H1 (cell line): ENCODE measurements at regions not wholly inside any gene's neighbourhood (a gene's known extent, or its start where the extent isn't known, plus 50 kb on each side); places are given as distances from the start of the nearest gene placed in this dataset.

ENCODE experiments used
- CTCF ChIA-PET: fragments of 300-600 bp; sonication (Branson Sonifier 250); formaldehyde crosslinking; loops from one replicate; lab custom pipeline; 2021; ENCODE audit not compliant: partially characterized antibody; lab: Charles Lee
- POLR2A ChIA-PET: fragments of 300-600 bp; sonication (Branson Sonifier 250); formaldehyde crosslinking; loops from one replicate; lab custom pipeline; 2021; ENCODE audit warnings: inconsistent platforms; ENCODE audit not compliant: partially characterized antibody; lab: Charles Lee
- DNase-seq, 2 experiments: peaks; one replicate each; pipeline versions ENCODE4 v3.0.0 to v3.0.0-alpha.2; 2010 to 2022; ENCODE audit warnings: low spot score in 2 of 2, low read depth in 1 of 2, mixed read lengths in 1 of 2
- FAIRE-seq: peaks from 2 replicates; lab custom pipeline; 2011; peaks lifted over from hg19 to GRCh38; lab: Jason Lieb, UNC
- H2AFZ ChIP-seq: 2 replicates; pipeline ENCODE4 v1.8.1; 2012; ENCODE audit warnings: low read length, inconsistent platforms
- H2AK5ac ChIP-seq: 2 replicates; pipeline ENCODE4 v1.6.1; 2013; ENCODE audit warnings: low read depth, low read length
- H2BK120ac ChIP-seq: replicated peaks from 2 replicates; pipeline ENCODE3; 2013; ENCODE audit warnings: low read depth, low read length, inconsistent platforms
- H2BK12ac ChIP-seq: 2 replicates; pipeline ENCODE4 v1.6.1; 2013; ENCODE audit warnings: low read depth, low read length
- H2BK15ac ChIP-seq: 2 replicates; pipeline ENCODE4 v1.6.1; 2013; ENCODE audit warnings: low read length
- H2BK20ac ChIP-seq: 2 replicates; pipeline ENCODE4 v1.6.1; 2013; ENCODE audit warnings: low read length
- H2BK5ac ChIP-seq: 2 replicates; pipeline ENCODE4 v1.6.1; 2013; ENCODE audit warnings: low read depth, low read length
- H3K14ac ChIP-seq: 2 replicates; pipeline ENCODE4 v1.6.1; 2013; ENCODE audit warnings: inconsistent platforms; ENCODE audit not compliant: insufficient read length
- H3K18ac ChIP-seq: 2 replicates; pipeline ENCODE4 v1.6.1; 2013; ENCODE audit warnings: low read length; ENCODE audit errors: extremely low read depth
- H3K23ac ChIP-seq: 2 replicates; pipeline ENCODE4 v1.6.1; 2013; ENCODE audit warnings: inconsistent platforms; ENCODE audit not compliant: insufficient read length
- H3K23me2 ChIP-seq: 2 replicates; pipeline ENCODE4 v1.6.1; 2013; ENCODE audit warnings: low read depth, low read length
- H3K27ac ChIP-seq: 2 replicates; pipeline ENCODE4 v1.6.1; 2011; ENCODE audit warnings: low read depth, low read length, inconsistent platforms
- H3K27me3 ChIP-seq, 4 experiments: replicated peaks in 1 of 4; 1 replicate in 1 of 4; 2 replicates in 3 of 4; pipeline versions ENCODE4 v1.6.1 to v1.8.1; 2011 to 2013; ENCODE audit warnings: low read length in 3 of 4, mild to moderate bottlenecking in 3 of 4, inconsistent platforms in 2 of 4, mixed read lengths in 2 of 4, moderate library complexity in 1 of 4; ENCODE audit not compliant: control insufficient read depth in 3 of 4, insufficient read depth in 3 of 4; ENCODE audit errors: extremely low read depth in 1 of 4
- H3K36me3 ChIP-seq, 4 experiments: 2 replicates each; pipeline versions ENCODE4 v1.6.1 to v1.8.1; 2011 to 2013; ENCODE audit warnings: mild to moderate bottlenecking in 4 of 4, low read length in 3 of 4, moderate library complexity in 2 of 4, control low read depth in 1 of 4, inconsistent platforms in 1 of 4; ENCODE audit not compliant: insufficient read depth in 4 of 4, control insufficient read depth in 2 of 4
- H3K4ac ChIP-seq: replicated peaks from 2 replicates; pipeline ENCODE3; 2013; ENCODE audit warnings: low read length, low read depth, mixed read lengths, inconsistent platforms; ENCODE audit not compliant: insufficient read length
- H3K4me1 ChIP-seq, 4 experiments: replicated peaks in 1 of 4; 1 replicate in 1 of 4; 2 replicates in 3 of 4; pipeline versions ENCODE4 v1.6.1 to v1.8.1; 2011 to 2013; ENCODE audit warnings: low read length in 3 of 4, inconsistent platforms in 2 of 4, mixed read lengths in 1 of 4; ENCODE audit not compliant: insufficient read depth in 4 of 4, control insufficient read depth in 3 of 4
- H3K4me2 ChIP-seq, 2 experiments: 2 replicates each; pipeline versions ENCODE4 v1.6.1 to v1.8.1; 2011 to 2013; ENCODE audit warnings: low read depth in 2 of 2, low read length in 2 of 2, control low read depth in 1 of 2, inconsistent platforms in 1 of 2, mild to moderate bottlenecking in 1 of 2; ENCODE audit not compliant: insufficient read depth in 1 of 2
- H3K4me3 ChIP-seq, 4 experiments: fragments of 200-600, 300-600 bp in 1 of 4; sonication (generic), shearing (Covaris generic), sonication (Bioruptor Twin) in 1 of 4; 2 replicates each; pipeline versions ENCODE4 v1.5.1 to v1.8.1; 2011 to 2016; ENCODE audit warnings: low read length in 4 of 4, low read depth in 3 of 4, control low read depth in 2 of 4, inconsistent platforms in 2 of 4, mild to moderate bottlenecking in 2 of 4, mixed read lengths in 1 of 4, moderate library complexity in 1 of 4; ENCODE audit not compliant: insufficient read depth in 2 of 4; ENCODE audit errors: extremely low read depth in 1 of 4
- H3K56ac ChIP-seq: replicated peaks from 2 replicates; pipeline ENCODE3; 2013; ENCODE audit warnings: low read depth, mild to moderate bottlenecking, mixed read lengths, low read length, inconsistent platforms; ENCODE audit not compliant: insufficient read length
- H3K79me1 ChIP-seq: 2 replicates; pipeline ENCODE4 v1.6.1; 2013; ENCODE audit warnings: low read depth, low read length, control low read depth
- H3K79me2 ChIP-seq, 2 experiments: 2 replicates each; pipeline versions ENCODE4 v1.6.1 to v1.8.1; 2012 to 2013; ENCODE audit warnings: low read length in 2 of 2, mild to moderate bottlenecking in 2 of 2, inconsistent platforms in 1 of 2; ENCODE audit not compliant: insufficient read depth in 2 of 2, control insufficient read depth in 1 of 2
- H3K9ac ChIP-seq, 4 experiments: replicated peaks in 1 of 4; 1 replicate in 1 of 4; 2 replicates in 3 of 4; pipeline versions ENCODE4 v1.6.1 to v1.8.1; 2011 to 2013; ENCODE audit warnings: low read depth in 3 of 4, low read length in 3 of 4, control low read depth in 2 of 4, mild to moderate bottlenecking in 2 of 4, moderate library complexity in 2 of 4, inconsistent platforms in 1 of 4; ENCODE audit errors: extremely low read depth in 1 of 4
- H3K9me3 ChIP-seq, 2 experiments: 2 replicates each; pipeline versions ENCODE4 v1.6.1 to v1.8.1; 2012 to 2013; ENCODE audit warnings: mild to moderate bottlenecking in 2 of 2, moderate library complexity in 2 of 2, control low read depth in 1 of 2, inconsistent platforms in 1 of 2, low read depth in 1 of 2, low read length in 1 of 2, mixed read lengths in 1 of 2; ENCODE audit not compliant: insufficient read depth in 2 of 2
- H4K20me1 ChIP-seq, 2 experiments: replicated peaks in 1 of 2; 2 replicates each; pipeline versions ENCODE3 to v1.8.1; 2011 to 2013; ENCODE audit warnings: inconsistent platforms in 2 of 2, low read length in 2 of 2, mild to moderate bottlenecking in 1 of 2; ENCODE audit not compliant: insufficient read depth in 2 of 2, control insufficient read depth in 1 of 2
- H4K5ac ChIP-seq: 2 replicates; pipeline ENCODE4 v1.6.1; 2013; ENCODE audit warnings: low read length, low read depth, mixed read lengths, inconsistent platforms; ENCODE audit not compliant: insufficient read length
- H4K8ac ChIP-seq: 2 replicates; pipeline ENCODE4 v1.8.0; 2013; ENCODE audit warnings: mild to moderate bottlenecking, moderate library complexity, low read length, inconsistent platforms; ENCODE audit not compliant: insufficient read depth; ENCODE audit errors: extremely low read depth
- H4K91ac ChIP-seq: replicated peaks from 2 replicates; pipeline ENCODE3; 2013; ENCODE audit warnings: low read length, mixed read lengths, inconsistent platforms; ENCODE audit not compliant: insufficient read length
- ASH2L ChIP-seq: fragments of 200-600, 300-600 bp; sonication (generic); IDR thresholded peaks from one replicate; pipeline ENCODE4 v1.7.1; 2017; ENCODE audit warnings: low read length
- CEBPB ChIP-seq: IDR thresholded peaks from 2 replicates; pipeline ENCODE4 v1.6.1; 2012; ENCODE audit warnings: low read depth, low read length
- CHD2 ChIP-seq: IDR thresholded peaks from 2 replicates; pipeline ENCODE4 v1.6.1; 2012; ENCODE audit warnings: low read length, improper control_type of control experiment
- CREB1 ChIP-seq: IDR thresholded peaks from 2 replicates; pipeline ENCODE4 v1.6.1; 2012; ENCODE audit warnings: inconsistent platforms
- KDM5A ChIP-seq: fragments of 200-600 bp; IDR thresholded peaks from 2 replicates; pipeline ENCODE4 v1.7.1; 2012; ENCODE audit warnings: mild to moderate bottlenecking, low read length, inconsistent platforms, mixed read lengths
- PHF8 ChIP-seq: fragments of 200-600 bp; sonication (generic); conservative IDR thresholded peaks from 2 replicates; pipeline ENCODE4 v1.7.1; 2012; ENCODE audit warnings: low read depth, mild to moderate bottlenecking, inconsistent platforms, low read length, moderate library complexity
- RAD21 ChIP-seq, 2 experiments: IDR thresholded peaks in 1 of 2; conservative IDR thresholded peaks in 1 of 2; 2 replicates each; pipeline ENCODE4 v1.6.1; 2011; ENCODE audit warnings: low read depth in 2 of 2, low read length in 2 of 2, improper control_type of control experiment in 1 of 2, inconsistent platforms in 1 of 2, mild to moderate bottlenecking in 1 of 2, moderate library complexity in 1 of 2
- RBBP5 ChIP-seq: IDR thresholded peaks from 2 replicates; pipeline ENCODE4 v1.7.1; 2012; ENCODE audit warnings: low read depth, mild to moderate bottlenecking, inconsistent platforms, low read length, moderate library complexity, borderline replicate concordance
- SIRT6 ChIP-seq: IDR thresholded peaks from one replicate; pipeline ENCODE4 v1.7.1; 2012; ENCODE audit warnings: low read length, inconsistent platforms
- SIX5 ChIP-seq: IDR thresholded peaks from 2 replicates; pipeline ENCODE4 v1.6.1; 2011; ENCODE audit warnings: mild to moderate bottlenecking, low read depth, low read length
- SP4 ChIP-seq: IDR thresholded peaks from 2 replicates; pipeline ENCODE4 v1.6.1; 2012; ENCODE audit warnings: low read length, inconsistent platforms

DNA sequence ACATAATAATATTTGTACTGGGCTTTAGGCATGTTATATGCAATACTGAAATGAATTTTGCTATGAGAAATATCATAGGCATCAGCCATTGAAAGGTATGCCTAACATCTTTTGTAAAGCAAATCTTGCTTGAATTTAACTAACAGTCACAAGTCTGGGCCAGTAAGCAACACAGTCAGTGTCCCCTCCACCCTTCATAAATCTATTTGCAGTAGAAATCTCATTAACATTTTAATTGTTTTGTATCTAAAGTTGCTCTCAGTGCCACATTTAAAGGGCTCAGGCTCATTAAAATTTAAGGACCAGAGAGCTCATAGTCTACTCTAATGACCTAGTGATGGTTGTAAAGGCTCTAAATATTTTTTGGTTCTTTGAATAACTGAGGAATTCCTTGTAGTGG is 167.2 kb upstream of the GOLIM4 start:
- Histone ChIP-seq H4K20me1 (no peaks in the 10 kb centered on the region), H3K9me3 (no peaks in the 10 kb centered on the region), H3K4me2 (no peak overlapping the region), H4K91ac (no peak overlapping the region), H2AFZ (no peak overlapping the region), H3K4me1 (0 out of 7 replicates have a peak, but pooled peaks cover 0 to 4% (median 0%) of the 10 kb centered on the region in 4 experiments), H2BK15ac (no peak overlapping the region), H3K23ac (no peak overlapping the region), H2BK120ac (no peak overlapping the region), H3K36me3 (no peaks in the 10 kb centered on the region), H4K5ac (no peak overlapping the region), H3K9ac (no peak overlapping the region), H2BK5ac (no peak overlapping the region), H3K4ac (no peak overlapping the region), H3K18ac (no peak overlapping the region), H3K23me2 (no peaks in the 10 kb centered on the region), H3K56ac (no peak overlapping the region), H3K27ac (no peak overlapping the region), H3K14ac (no peak overlapping the region), H4K8ac (no peak overlapping the region), H3K79me1 (no peaks in the 10 kb centered on the region), H2BK20ac (no peak overlapping the region), H3K79me2 (peaks cover 0 to 7% of the 10 kb centered on the region in 2 experiments; a peak in 2 of 4 replicates), H3K4me3 (no peak overlapping the region), H3K27me3 (no peaks in the 10 kb centered on the region), H2BK12ac (no peak overlapping the region), H2AK5ac (no peak overlapping the region)
- POLR2A ChIA-PET: interaction anchor here (1.0 kb wide), 1 partner anchor 13 kb away, joined by 3 read pairs; no protein-coding TSS in a partner anchor
- DNase-seq (no peak), FAIRE-seq (no peak)
- CTCF ChIA-PET: interaction anchor here (1.1 to 1.4 kb wide), 3 partner anchors 10 to 51 kb away, joined by 3 to 4 read pairs (median 3); no protein-coding TSS in a partner anchor
- TF ChIP-seq RBBP5 (no peak), CREB1 (no peak), SP4 (no peak), PHF8 (no peak), CEBPB (no peak), SIRT6 (no peak), KDM5A (no peak), ASH2L (no peak), RAD21 (IDR thresholded peaks at IDR 0.05 in 1 of 2, conservative IDR thresholded peaks at IDR 0.05 in 1 of 2; ENCODE audit: low read depth in 2 of 2, low read length in 2 of 2) (no peak), SIX5 (no peak), CHD2 (no peak)
